CD4-positive, alpha-beta T cell treated with Interleukin-4 for 4 hours (primary cell): ENCODE measurements at regions not wholly inside any gene's neighbourhood (a gene's known extent, or its start where the extent isn't known, plus 50 kb on each side); places are given as distances from the start of the nearest gene placed in this dataset.

ENCODE experiments used
- DNase-seq: peaks from one replicate; pipeline ENCODE4 v3.0.0-alpha.2; 2020

- no peak for DNase-seq
These were observed 458.4 kb upstream of the MPDZ start for GRCh38 chr9:13737885-13738284.

DNA sequence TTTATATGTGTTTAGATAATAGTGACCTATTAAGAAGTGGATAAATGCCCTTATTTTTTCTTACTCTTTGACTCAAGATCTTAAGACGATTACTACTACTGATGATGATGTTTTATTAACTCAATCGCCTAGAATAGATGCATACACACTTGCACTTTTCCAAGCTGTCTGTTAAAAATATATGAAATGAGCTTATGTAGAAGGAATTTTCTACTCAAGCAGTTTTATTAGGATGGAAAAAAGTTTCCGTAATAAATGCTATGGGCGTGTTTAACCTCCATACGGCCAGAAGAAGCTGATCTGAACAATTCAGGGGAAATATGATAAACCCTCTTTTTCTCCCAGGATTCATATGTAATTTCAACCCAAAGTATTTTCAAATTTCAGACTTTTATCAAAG lies 455.7 kb upstream of the MPDZ start:
- DNase-seq: no peak

- DNase-seq: no peak
These were observed 455.1 kb upstream of the MPDZ start for GRCh38 chr9:13734601-13735000.

- DNase-seq: no peak
These were observed 452.8 kb upstream of the MPDZ start for GRCh38 chr9:13732290-13732689.

DNA sequence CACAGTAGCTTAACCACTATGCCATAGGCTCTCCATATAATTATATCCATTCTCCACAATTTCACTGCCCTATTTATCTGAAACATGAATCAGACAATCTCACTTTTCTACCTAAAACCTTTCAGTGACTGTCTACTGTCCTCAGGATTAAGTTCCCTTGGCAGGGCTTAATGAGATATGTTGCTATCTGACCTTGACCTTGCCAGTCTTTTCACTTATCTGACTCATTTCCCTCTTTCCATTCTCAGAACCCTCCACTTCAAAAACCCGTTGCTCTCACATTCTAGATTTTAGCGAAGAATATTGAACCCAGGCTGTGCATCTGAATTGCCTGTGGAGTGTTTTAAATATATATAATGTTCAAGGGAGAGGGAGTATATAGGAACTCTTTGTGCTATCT lies 452.1 kb upstream of the MPDZ start:
- DNase-seq: no peak

DNA sequence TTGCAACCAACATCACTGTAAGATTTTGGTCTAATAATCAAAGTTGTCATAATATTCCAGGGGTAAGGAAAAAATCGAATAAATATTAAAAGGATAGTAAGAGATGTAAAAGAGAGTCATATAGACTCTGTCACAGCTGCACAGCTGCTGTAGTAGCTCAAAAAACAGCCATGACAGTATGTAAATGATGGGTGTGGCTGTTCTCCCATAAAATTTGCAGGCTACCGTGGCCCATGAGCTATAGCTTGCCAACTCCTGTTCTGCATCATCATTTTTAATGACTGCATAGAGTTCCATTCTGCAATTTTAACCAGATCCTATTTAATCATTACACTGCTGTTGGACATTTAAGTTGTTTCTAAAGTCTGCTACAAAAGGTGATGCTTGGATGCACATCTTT lies 450.5 kb upstream of the MPDZ start:
- DNase-seq: no peak

- DNase-seq: no peak
These were observed 449.7 kb upstream of the MPDZ start for GRCh38 chr9:13728917-13729811.

DNA sequence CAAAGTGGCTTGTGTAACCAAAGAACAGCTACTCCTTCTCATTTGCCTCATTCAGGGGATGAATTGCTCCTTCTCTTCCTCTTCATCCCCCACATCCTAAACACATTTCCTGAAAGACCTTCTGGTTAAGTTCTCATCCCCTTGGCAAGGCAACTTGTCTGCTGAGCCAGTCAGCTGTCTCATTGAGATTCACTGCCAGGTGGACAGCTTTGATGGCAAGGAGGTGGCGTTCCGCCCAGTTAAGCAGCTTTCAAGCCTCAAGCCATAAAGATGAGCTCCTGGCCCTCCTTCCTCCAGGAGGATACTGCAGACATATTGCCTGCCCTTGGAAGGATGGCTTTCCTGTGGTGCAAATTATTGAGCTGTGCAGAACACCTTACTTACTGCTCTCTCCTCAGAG lies 448.6 kb upstream of the MPDZ start:
- no peak for DNase-seq

DNA sequence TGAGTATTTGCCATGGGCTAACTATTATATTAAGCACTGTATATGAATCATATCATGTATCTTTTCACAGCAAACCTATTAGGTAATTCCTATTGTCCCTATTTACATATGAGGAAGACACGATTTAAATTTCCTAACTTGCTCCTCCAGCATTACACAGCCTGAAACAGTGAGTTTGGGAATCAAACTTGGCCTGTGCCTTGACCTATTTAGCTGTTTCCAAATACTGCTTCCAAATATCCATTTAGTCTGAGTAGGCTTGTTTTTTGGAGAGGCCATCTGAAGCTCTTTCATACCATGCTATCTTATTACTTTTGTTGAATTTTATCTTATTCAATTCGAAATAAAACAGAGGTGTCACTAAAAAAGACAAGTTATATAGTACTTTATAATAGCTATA lies 447.3 kb upstream of the MPDZ start:
- no peak for DNase-seq

GRCh38 chr9:13725516-13725915 lies 446.0 kb upstream of the MPDZ start:
- DNase-seq: no peak

DNA sequence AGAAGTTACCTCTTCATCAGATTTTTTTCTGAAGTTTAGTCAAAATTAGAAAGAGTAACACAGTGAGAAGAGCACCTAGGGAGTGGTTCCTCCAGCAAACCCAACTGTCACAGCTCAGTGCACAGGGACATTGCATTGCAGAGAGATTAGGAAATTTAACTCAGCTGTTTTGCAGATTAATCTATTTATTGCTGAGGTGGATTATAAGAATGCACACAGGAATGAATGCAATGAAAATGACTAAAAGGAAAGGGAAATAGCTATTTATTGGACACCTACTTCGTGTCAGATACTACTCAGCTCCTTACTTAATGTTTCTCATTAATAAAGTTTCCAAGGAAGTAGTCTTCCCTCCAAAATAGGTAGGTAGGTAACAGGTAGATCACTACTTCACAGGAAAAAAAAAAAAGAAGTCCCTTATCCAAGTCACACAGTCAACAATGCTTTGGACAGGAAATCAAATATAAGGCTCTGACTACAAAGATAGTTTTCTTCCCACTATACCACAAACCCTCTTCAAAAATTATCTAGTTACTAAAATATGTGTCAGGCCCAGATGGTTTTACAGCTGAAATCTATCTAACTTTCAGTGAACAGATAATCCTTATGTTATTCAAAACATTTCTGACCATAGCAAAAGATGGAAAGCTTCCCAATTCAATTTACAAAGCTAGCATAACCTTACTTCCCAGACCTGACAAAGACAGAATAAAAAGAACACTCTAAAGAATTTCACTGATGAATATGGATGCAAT lies 442.2 kb upstream of the MPDZ start:
- no peak for DNase-seq

GRCh38 chr9:13719981-13720676 lies 440.6 kb upstream of the MPDZ start:
- no peak for DNase-seq

GRCh38 chr9:13719446-13719845 lies 440.0 kb upstream of the MPDZ start:
- DNase-seq: no peak

- DNase-seq: no peak
These were observed 439.0 kb upstream of the MPDZ start for GRCh38 chr9:13718539-13718938.

GRCh38 chr9:13718086-13718485 lies 438.6 kb upstream of the MPDZ start:
- DNase-seq: no peak

DNA sequence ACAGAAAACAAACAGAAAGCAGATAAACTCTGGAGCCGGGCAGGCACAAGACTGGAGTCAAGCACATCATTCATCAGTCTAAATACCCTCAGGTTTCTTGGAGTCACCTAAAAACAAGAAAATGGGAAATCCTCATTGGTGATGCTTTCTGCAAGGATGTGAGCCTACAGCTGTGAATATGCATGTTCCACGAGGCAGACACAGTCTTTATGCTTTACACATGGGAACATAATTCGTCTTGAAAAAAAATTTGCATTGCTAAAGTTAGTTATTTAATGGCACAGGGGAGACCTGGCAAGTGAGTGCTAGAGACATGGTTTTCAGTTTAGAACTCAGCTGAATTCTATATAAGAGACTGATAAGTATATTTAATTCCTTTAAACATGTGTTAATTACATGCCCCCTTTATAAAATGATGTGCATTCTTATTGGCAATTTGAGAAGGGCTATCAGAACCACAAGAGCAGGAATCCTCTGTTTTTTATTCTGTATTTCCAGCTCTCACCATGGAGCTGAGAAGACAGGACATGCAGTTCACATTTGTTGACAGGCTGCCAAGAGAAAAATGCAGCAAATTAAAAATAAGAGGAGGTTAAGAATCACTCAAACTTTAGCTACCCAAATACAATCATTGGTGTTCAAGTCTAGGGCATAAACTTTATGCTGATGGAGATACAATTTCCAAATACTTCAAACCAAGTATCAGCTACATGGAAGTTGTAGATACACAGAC lies 438.0 kb upstream of the MPDZ start:
- DNase-seq: no peak

DNA sequence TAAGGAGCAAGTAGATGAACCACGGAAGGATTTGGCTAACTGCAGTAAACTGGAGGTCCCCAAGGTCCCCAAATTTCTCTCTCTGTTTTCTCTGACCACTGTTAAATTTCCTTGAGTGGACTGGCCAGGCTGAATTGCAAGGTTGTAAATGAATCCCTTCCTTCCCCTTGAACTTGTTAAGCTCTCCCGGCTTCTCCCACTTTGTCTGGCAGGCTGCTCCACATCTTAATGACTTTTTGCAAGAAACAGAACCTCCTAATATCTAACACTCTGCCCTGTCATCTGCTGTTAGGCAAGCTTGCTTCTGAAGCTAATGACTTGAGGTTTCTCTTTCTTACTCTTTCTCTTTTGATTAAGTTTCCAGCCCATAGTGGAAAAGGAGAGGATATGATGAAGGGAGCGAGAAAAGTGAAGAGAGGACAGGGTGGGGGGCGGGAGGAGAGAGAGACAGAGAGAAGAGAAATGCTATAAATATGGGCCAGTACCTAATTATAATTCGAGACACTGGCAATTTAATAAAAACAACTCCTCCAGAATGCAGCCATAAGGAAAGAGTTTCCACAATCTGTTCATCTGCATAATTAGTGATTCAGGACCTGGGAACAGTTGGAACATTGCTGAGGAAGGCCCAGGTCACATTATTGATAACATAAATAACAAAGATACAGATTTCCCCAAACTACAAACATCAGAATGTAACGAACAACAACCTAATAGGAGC lies 437.3 kb upstream of the MPDZ start:
- DNase-seq: no peak

DNA sequence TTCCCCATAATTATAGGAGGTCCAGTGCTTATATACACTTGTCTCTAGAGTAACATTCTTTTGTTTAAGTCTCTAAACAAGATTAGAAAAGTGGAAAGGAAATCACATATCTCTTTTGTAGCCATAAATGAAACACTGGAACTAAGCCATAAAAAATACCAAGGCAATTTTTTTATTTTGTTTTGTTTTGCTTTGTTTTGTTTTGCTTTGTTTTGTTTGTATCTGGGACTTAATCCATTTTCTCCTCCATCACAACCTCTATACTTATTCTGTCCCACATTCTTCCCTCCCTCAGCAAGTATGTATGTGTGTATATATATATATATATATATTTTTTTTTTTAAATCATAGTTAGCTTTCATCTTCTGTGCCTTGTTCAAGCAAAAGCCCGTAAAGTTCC lies 436.6 kb upstream of the MPDZ start:
- no peak for DNase-seq

DNA sequence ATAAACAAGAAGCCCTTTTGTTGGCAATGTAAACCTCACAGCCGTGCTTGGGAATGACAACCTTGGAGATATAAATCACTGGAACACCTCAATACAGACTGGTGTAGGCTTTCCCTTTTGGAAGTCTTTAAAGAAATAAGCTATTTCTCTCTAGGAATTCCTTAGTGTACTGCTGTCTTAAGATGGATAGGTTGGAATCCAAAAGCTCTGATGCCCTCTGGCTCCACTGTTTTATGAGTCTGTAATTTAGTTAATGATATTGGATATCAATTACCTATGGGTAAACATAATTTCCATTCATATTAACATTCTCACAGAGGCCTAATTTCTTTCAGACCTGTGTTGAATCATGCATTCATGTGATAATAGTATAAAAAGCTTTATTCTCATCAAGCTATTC lies 435.9 kb upstream of the MPDZ start:
- no peak for DNase-seq

GRCh38 chr9:13707612-13708576 lies 428.4 kb upstream of the MPDZ start:
- DNase-seq: no peak

DNA sequence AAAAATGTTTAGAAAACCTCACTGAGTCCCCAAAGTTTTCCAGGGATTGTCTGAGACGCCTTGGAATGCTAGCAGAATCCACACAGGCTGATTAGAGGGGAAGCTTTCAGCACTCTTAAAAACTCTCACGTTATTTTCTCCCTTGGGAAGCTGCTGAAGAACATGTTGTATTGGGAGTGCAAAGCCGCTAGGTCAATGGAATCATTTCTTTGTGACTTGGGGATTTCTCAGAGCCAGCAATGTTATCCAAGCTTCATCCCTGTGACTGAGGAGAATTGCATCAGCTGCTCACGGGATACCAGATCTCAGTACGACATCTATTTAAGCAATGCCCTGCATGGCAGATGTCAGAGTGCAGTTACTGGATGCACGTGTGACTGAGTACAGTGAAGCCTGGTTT lies 426.4 kb upstream of the MPDZ start:
- no peak for DNase-seq
